Colonic mucosa (tissue), 4 donors: ENCODE measurements at regions not wholly inside any gene's neighbourhood (a gene's known extent, or its start where the extent isn't known, plus 50 kb on each side); places are given as distances from the start of the nearest gene placed in this dataset.

Experiments used
- DNase-seq: peaks from one replicate; pipeline ENCODE4 v3.0.0-alpha.2; 2020
- H3K27ac ChIP-seq: fragments of 200-600 bp; one replicate; pipeline ENCODE4 v1.8.0; 2021
- H3K27me3 ChIP-seq: fragments of 200-600 bp; one replicate; pipeline ENCODE4 v1.8.0; 2021
- H3K36me3 ChIP-seq: fragments of 200-600 bp; one replicate; pipeline ENCODE4 v1.8.0; 2021
- H3K4me1 ChIP-seq: fragments of 200-600 bp; one replicate; pipeline ENCODE4 v1.8.0; 2021; ENCODE audit warnings: mild to moderate bottlenecking
- H3K4me3 ChIP-seq: fragments of 200-600 bp; one replicate; pipeline ENCODE4 v1.8.0; 2021
- H3K9ac ChIP-seq, 2 donors: one replicate each; pipeline ENCODE4 v1.7.0; 2013; ENCODE audit warnings: control low read depth in 2 of 2, low read depth in 2 of 2, low read length in 2 of 2
- H3K9me3 ChIP-seq: fragments of 200-600 bp; one replicate; pipeline ENCODE4 v1.8.0; 2021
- intact Hi-C: fragments of 100-400 bp; cut with DNase I; formaldehyde crosslinking; loops from one replicate; pipeline ENCODE4 v1.14.1; 2022
- TF ChIP-seq, protein P1 (sequence below): fragments of 200-600 bp; IDR thresholded peaks from one replicate; pipeline ENCODE4 v1.8.0; 2022; ENCODE audit warnings: antibody characterized with exemption, mild to moderate bottlenecking
- donor health status: healthy.
- donor health status: DM: no; HTN: no; CAD: no.
- donor health status: DM: no; HTN: no; CAD: no.

DNA sequence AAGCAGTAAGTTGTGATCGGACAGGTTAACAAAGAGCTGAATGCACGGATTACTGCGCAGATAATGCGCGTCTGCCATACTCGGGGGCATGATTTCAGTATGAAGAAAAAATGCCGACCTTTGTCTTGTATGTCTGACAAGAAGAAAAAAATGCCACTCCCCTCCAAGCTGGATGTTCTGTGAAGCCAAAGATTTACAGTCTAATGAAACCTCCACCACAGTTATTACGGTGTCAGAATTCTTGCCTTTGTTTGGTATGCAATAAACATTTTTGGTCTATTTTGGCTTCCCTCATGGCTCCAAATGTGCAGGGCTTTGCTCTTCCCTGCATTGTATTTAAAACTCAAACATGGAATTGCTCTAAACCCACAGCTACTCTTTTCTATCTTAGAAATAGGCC lies 72.2 kb upstream of the THUMPD2 start:
- Histone ChIP-seq H3K9ac (no peak overlapping the region), H3K9me3 (no peaks in the 10 kb centered on the region), H3K4me1 (no peaks in the 10 kb centered on the region), H3K4me3 (no peak overlapping the region), H3K36me3 (no peaks in the 10 kb centered on the region), H3K27ac (no peak overlapping the region), H3K27me3 (no peaks in the 10 kb centered on the region)
- DNase-seq: no peak
- TF ChIP-seq, protein P1, sequence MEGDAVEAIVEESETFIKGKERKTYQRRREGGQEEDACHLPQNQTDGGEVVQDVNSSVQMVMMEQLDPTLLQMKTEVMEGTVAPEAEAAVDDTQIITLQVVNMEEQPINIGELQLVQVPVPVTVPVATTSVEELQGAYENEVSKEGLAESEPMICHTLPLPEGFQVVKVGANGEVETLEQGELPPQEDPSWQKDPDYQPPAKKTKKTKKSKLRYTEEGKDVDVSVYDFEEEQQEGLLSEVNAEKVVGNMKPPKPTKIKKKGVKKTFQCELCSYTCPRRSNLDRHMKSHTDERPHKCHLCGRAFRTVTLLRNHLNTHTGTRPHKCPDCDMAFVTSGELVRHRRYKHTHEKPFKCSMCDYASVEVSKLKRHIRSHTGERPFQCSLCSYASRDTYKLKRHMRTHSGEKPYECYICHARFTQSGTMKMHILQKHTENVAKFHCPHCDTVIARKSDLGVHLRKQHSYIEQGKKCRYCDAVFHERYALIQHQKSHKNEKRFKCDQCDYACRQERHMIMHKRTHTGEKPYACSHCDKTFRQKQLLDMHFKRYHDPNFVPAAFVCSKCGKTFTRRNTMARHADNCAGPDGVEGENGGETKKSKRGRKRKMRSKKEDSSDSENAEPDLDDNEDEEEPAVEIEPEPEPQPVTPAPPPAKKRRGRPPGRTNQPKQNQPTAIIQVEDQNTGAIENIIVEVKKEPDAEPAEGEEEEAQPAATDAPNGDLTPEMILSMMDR: no peak
- intact Hi-C loops: no loop called here

DNA sequence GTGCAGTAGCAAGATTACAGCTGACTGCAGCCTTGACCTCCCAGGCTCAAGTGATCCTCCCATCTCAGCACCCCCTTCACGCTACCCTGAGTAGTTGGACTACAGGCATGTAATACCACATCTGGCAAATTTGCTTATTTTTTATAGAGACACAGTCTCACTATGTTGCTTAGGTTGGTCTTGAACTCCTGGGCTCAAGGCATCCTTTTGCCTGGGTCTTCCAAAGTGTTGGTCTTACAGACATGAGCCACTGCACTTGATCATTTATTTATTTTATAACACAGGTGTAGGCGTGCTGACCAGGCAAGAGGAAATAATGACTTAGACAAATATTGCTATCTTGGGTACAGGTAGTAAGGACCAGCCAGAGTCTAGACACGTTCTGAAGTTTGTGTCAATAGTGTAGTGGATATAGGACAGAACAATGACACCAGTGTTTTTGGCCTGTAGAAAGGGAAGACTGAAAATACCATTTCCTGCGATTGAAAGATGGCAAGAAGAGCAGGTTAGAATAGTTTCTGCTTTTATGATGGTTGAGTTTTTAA lies 71.0 kb upstream of the THUMPD2 start:
- Histone ChIP-seq H3K36me3 (no peaks in the 10 kb centered on the region), H3K4me1 (no peaks in the 10 kb centered on the region), H3K27me3 (no peaks in the 10 kb centered on the region), H3K9me3 (no peaks in the 10 kb centered on the region), H3K27ac (no peak overlapping the region), H3K9ac (no peak overlapping the region), H3K4me3 (no peak overlapping the region)
- intact Hi-C loops: no loop called here
- no peak for DNase-seq
- TF ChIP-seq, protein P1: no peak

DNA sequence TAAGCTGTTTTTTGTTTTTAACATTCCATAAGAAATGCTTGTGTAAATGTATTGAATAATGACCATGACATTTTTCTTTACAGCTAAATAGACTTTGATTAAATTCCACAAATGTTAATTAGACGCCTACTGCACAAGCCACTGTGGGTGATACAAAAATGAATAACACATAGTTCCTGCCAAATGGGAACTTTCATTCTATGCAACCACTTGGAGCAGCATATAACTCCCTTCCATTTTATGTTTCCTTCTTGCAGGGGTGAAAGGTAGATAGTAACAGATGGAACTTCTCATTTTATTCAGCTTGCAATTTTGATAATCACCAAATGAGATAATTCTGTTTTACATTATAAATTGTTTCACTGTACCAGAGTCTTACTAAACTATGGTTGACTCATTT lies 70.0 kb upstream of the THUMPD2 start:
- Histone ChIP-seq H3K36me3 (no peaks in the 10 kb centered on the region), H3K4me1 (no peaks in the 10 kb centered on the region), H3K27ac (no peak overlapping the region), H3K9me3 (no peaks in the 10 kb centered on the region), H3K9ac (no peak overlapping the region), H3K4me3 (no peak overlapping the region), H3K27me3 (no peaks in the 10 kb centered on the region)
- TF ChIP-seq, protein P1: no peak
- intact Hi-C loops: no loop called here
- DNase-seq: no peak

DNA sequence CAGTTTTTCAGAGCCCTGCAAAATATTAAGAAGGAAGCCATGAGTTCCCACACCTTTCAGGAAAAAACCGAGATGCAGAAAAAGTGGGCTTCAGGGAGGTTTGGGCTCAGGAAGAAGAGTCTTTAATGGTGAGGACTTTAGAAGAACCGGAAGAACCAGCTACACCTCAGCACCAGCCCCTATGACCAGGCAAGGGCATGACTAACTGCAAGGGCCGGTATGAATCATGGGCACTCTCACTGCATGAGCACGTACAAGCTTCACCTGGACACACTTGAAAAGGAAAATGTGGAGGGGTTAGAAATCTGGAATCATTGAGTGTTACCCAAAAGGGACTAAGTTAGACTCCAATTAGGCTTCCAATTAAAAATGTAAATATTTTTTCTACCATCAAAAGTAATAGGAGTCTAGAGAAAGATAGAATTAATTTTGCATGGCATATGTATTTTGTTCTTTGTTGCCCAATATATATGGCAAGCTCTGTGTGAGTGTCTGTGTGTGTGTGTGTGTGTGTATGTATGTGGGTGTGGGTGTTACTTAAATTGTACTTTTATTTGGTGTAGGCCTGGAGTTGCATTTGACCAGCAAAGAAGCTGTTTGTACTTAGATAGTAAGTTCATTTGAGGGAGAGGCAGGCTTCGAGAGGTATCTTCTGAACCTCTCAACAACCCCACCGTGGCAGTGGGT lies 66.5 kb upstream of the THUMPD2 start:
- H3K4me1 ChIP-seq: no peaks in the 10 kb centered on the region
- intact Hi-C loops: no loop called here
- H3K4me3 ChIP-seq: no peak overlapping the region
- no peak overlapping the region for H3K9ac ChIP-seq
- H3K27me3 ChIP-seq: no peaks in the 10 kb centered on the region
- TF ChIP-seq, protein P1: no peak
- no peak overlapping the region for H3K27ac ChIP-seq
- H3K9me3 ChIP-seq: no peaks in the 10 kb centered on the region
- H3K36me3 ChIP-seq: no peaks in the 10 kb centered on the region
- DNase-seq: no peak

DNA sequence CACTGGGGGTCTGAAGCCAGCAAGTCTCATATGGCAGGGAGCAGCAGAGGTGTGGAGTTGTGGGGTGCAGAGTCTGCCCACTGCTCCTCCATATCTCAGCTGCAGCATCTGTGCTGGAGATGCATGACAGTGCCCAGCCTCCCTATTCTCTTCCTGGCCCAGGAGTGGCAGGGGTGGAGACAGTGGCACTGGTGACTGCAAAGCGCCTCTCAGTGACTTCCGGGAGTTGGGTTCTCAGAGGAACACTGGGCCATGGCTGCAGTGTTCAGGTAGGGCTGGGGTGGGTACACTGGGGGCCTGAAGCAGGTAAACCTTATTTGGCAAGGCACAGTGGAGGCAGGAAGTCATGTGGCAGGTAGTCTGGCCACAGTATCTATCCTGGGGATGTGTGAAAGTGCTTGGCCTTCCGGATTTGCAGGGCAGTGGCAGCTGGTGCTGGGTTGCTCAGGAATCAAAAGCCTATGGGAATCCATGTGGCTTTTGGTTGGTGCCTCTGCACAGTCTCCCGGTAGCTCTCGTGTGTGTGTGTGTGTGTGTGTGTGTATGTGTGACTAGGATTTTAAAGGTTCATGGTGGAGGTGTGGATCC lies 60.3 kb upstream of the THUMPD2 start:
- intact Hi-C loops: loop anchor here (5.0 kb wide), 1 partner anchor 1943 kb away; no protein-coding TSS in a partner anchor
- Histone ChIP-seq H3K4me3 (no peak overlapping the region), H3K9me3 (no peaks in the 10 kb centered on the region), H3K4me1 (no peaks in the 10 kb centered on the region), H3K27me3 (no peaks in the 10 kb centered on the region), H3K27ac (no peak overlapping the region), H3K9ac (no peak overlapping the region), H3K36me3 (no peaks in the 10 kb centered on the region)
- TF ChIP-seq, protein P1: no peak
- DNase-seq: no peak
